ENCODE measurements at regions not wholly inside any gene's neighbourhood (a gene's known extent, or its start where the extent isn't known, plus 50 kb on each side); places are given as distances from the start of the nearest gene placed in this dataset.

GRCh38 chr9:119060629-119061385 is 308.4 kb downstream of the BRINP1 start:
- no peak overlapping the region for H3K4me3 ChIP-seq (ENCODE audit: low read depth, low read length)
- TF ChIP-seq CTCF (IDR thresholded peaks at IDR 0.05; ENCODE audit: low read depth, low read length) (no peak), POLR2A (IDR thresholded peaks at IDR 0.05; ENCODE audit: extremely low read depth, insufficient read length) (no peak), MAX (IDR thresholded peaks at IDR 0.05; ENCODE audit: low read depth, low read length) (no peak), MYC (IDR thresholded peaks at IDR 0.05; ENCODE audit: low read depth, low read length) (no peak)

GRCh38 chr9:119071636-119072035 is 297.6 kb downstream of the BRINP1 start:
- TF ChIP-seq MYC (IDR thresholded peaks at IDR 0.05; ENCODE audit: low read depth, low read length): no peak

More at GRCh38 chr9:119060629-119061385, 308.4 kb downstream of the BRINP1 start:
- no peak for DNase-seq (ENCODE audit: low read depth)

GRCh38 chr9:119074017-119074416 is 295.2 kb downstream of the BRINP1 start:
- H3K4me3 ChIP-seq (ENCODE audit: low read depth, low read length): no peak overlapping the region
- DNase-seq (ENCODE audit: low read depth): peak; percentile 2
- TF ChIP-seq CTCF (IDR thresholded peaks at IDR 0.05; ENCODE audit: low read depth, low read length) (no peak), POLR2A (IDR thresholded peaks at IDR 0.05; ENCODE audit: extremely low read depth, insufficient read length) (no peak), MYC (IDR thresholded peaks at IDR 0.05; ENCODE audit: low read depth, low read length) (no peak), MAX (IDR thresholded peaks at IDR 0.05; ENCODE audit: low read depth, low read length) (no peak)

More at GRCh38 chr9:119071636-119072035, 297.6 kb downstream of the BRINP1 start:
- H3K4me3 ChIP-seq (ENCODE audit: low read depth, low read length): no peak overlapping the region
- DNase-seq (ENCODE audit: low read depth): no peak

- TF ChIP-seq MYC (IDR thresholded peaks at IDR 0.05; ENCODE audit: low read depth, low read length) (no peak), POLR2A (IDR thresholded peaks at IDR 0.05; ENCODE audit: extremely low read depth, insufficient read length) (no peak), CTCF (IDR thresholded peaks at IDR 0.05; ENCODE audit: low read depth, low read length) (no peak), MAX (IDR thresholded peaks at IDR 0.05; ENCODE audit: low read depth, low read length) (no peak)
- H3K4me3 ChIP-seq (ENCODE audit: low read depth, low read length): no peak overlapping the region
- no peak for DNase-seq (ENCODE audit: low read depth)
Measured at GRCh38 chr9:119078015-119078414, 291.2 kb downstream of the BRINP1 start.

- H3K4me3 ChIP-seq (ENCODE audit: low read depth, low read length): no peak overlapping the region
- no peak for TF ChIP-seq POLR2A (IDR thresholded peaks at IDR 0.05; ENCODE audit: extremely low read depth, insufficient read length)
- TF ChIP-seq CTCF (IDR thresholded peaks at IDR 0.05; ENCODE audit: low read depth, low read length): no peak
- no peak for TF ChIP-seq MYC (IDR thresholded peaks at IDR 0.05; ENCODE audit: low read depth, low read length)
- no peak for TF ChIP-seq MAX (IDR thresholded peaks at IDR 0.05; ENCODE audit: low read depth, low read length)
- DNase-seq (ENCODE audit: low read depth): no peak
Measured at GRCh38 chr9:119083673-119084072, 285.6 kb downstream of the BRINP1 start.

- no peak overlapping the region for H3K4me3 ChIP-seq (ENCODE audit: low read depth, low read length)
- no peak for DNase-seq (ENCODE audit: low read depth)
- TF ChIP-seq POLR2A (IDR thresholded peaks at IDR 0.05; ENCODE audit: extremely low read depth, insufficient read length) (no peak), MYC (IDR thresholded peaks at IDR 0.05; ENCODE audit: low read depth, low read length) (no peak), CTCF (IDR thresholded peaks at IDR 0.05; ENCODE audit: low read depth, low read length) (no peak), MAX (IDR thresholded peaks at IDR 0.05; ENCODE audit: low read depth, low read length) (no peak)
Measured at GRCh38 chr9:119086590-119086989, 282.6 kb downstream of the BRINP1 start.
